HG03139 (cell line): ENCODE measurements at regions not wholly inside any gene's neighbourhood (a gene's known extent, or its start where the extent isn't known, plus 50 kb on each side); places are given as distances from the start of the nearest gene placed in this dataset.

Experiments
- ATAC-seq: cut with Tn5 transposase; IDR thresholded peaks from one replicate; pipeline ENCODE4 v1.9.1; 2021; ENCODE audit not compliant: unreplicated experiment

- ATAC-seq, result no peak
These were observed 313.1 kb upstream of the CLINT1 start for GRCh38 chr5:158172005-158172404.

GRCh38 chr5:158170534-158170933, 311.6 kb upstream of the CLINT1 start:
- no peak for ATAC-seq

GRCh38 chr5:158170060-158170459, 311.1 kb upstream of the CLINT1 start:
- no peak for ATAC-seq

DNA sequence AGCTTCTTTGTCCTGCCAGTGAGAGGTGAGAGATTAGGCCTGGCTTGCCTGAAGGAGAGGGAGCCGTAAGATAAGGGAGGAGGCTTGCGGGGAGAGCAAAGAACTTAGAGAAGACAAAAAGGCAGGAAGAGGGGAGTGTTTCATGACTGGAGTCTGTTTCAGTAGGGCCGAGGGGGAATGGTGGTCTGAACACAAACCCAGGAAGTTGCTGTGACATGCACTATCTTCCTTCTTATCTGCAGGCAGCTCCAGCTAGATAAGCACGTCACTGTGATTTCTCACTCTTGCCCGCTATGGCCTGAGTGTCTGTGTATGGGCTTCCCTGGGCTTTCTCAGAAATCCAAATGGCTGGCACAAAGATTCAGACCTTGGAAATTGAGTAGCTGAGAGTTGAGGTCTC, 307.5 kb upstream of the CLINT1 start:
- no peak for ATAC-seq

- ATAC-seq, result no peak
These were observed 306.7 kb upstream of the CLINT1 start for GRCh38 chr5:158165647-158166046.

- ATAC-seq, result no peak
These were observed 305.5 kb upstream of the CLINT1 start for GRCh38 chr5:158164296-158165047.

DNA sequence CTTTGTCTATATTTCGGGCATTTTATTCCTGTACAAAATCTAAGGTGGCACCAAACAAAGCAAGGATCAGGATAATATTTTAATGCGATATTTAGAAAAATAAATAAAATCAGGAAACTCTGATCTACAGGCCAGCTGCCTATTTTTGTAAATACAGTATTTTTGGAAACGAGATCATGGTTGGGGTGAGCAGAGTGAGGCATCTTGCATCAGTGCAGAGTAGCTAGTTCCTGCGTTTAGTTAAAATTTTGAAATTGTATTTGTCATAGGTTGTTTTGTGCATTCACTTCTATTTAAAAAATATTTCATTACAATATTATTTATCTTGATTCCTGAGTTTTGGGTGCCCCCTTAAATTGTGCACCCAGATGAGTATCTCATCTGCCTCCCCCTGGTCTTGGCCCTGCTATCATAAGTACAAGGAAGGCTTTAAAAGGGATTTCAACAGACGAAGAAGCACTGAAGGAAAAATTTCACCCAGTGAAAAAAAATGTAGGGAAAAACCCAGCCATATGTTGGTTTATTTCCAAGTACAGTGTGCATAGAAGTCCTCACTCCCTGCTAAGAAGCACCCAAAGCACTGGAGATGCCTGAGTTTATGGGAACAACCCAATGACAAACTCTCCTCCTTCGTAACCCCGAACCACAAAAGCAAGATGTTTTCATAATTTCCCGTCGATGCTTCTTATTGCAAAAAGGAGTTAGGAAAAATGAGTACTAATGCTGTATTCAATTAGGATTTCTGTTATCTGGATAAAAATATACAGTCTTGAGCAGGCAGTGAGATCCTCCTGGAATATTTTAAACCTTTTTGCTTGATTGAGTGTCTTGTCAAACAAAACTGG, 304.7 kb upstream of the CLINT1 start:
- no peak for ATAC-seq

GRCh38 chr5:158162479-158163034, 303.6 kb upstream of the CLINT1 start:
- ATAC-seq, result no peak

DNA sequence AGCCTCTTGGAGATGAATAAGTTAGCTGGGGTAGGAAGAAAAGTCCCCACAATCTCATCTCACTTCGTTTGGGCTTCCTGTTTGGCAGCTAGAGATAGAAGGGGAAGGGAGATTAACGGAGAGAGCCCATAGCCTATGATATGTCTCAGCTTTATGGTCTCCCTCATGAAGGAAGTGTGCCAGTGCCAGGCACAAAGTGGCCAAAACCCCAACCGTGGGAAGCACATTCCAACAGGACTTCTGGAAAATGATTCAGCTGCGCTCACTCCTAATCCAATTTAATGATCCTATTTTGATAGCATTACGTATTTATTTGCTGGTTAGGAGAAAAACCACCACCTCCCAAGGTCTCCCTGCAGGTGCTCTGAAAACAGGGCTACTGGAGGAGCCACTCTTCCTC, 303.1 kb upstream of the CLINT1 start:
- no peak for ATAC-seq

DNA sequence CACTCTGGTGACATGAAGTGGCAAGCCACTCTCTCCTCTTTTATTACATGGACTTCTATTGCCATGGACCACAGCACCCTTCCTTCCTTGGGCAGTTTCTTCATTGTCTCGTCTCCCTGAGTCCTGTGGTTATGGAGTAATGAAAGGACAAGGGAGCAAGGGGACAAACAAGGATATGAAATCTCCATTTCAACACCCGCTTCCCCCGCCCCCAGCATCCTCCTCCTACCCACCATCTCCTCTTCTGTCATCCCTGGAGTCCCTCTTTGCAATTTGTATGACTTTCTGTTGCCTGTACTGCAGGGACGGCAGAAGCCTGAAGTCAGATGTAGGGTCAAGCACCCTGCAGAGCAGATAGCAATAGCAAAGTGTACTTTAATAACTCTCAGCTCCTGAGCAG, 300.7 kb upstream of the CLINT1 start:
- no peak for ATAC-seq

DNA sequence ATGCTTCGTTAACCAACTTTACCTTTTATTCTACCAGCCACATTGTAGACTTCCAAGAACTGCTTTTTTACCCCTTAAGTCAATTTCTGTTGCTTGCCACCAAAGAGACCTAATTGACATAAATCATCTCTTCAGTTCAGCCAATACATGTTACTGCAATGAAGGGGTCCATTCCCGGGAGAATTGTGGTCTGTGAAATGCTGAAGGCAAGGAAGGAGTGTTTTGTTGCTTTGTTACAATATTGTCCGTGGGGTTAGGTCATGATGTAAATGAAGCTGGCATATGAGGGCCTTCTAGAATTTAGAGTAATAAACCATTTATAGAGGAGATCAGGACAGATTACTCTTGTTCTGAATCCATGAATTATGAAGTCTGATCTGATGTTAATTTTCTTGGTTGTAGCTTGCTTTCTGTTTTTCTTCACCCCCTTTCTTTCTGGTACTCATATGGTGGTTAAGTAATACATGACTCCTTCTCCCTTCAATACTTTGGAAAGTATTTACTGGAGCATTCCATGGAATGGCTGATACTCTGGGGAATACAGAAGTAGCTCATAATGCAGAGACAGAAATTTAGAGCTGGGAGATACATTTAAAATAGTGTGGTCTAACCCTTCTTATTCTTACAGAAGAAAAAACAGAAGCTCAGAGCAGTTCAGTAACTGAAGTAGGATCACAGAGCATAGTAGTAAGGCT, 297.0 kb upstream of the CLINT1 start:
- no peak for ATAC-seq

DNA sequence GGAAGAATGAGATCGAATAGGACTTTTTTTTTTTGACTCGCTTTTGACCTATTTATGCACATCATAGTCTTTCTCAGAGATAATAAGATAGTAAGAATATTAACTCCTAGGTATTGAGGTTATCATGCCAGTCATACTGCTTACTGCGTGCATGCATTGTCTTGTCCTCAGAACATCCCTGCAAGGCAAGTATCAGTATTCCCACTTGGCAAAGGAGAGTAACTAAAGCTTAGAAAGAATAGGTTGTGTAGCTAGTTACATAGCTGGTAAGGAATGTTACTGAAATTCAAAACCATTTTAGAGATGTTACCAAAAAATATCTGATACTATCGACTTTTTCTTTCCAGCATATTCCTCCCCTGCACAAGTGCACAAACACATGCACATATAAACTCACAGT, 296.1 kb upstream of the CLINT1 start:
- no peak for ATAC-seq

DNA sequence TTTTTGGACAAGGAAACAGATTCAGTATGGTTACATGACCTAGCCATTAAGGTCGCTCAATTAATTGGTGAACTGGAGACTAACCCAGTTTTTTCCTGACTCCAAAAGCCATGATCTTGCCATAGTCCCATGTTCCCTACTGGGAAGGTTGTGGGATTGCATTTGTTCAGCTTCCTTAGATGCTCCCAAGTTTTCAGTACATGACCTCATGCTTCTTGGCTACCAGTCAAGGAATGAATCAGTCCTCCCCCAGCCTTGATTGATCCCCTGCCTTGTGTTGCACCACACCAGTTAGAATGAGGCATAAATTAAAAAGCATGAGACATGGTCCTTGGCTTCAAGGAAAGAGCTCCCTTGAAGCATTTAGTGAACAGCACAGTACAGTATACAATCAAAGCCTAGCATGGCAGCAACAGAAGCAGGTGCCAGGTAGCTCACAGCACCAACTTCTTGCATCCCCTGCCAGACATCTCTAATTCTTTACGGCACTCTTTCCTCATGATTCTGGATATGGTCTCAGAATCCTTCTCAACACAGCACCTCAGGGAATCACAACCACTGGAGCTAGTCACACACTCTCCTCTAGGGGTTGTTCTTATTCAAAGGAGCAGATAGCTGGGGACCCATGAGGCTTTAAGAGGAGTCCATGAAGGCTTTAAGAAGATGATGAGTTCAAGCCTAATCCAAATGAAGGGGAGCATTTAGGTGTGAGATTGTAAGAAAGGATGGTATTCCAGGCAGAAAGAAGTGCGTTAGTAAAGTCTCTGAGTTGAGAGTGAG, 295.5 kb upstream of the CLINT1 start:
- no peak for ATAC-seq

- ATAC-seq, result no peak
These were observed 294.6 kb upstream of the CLINT1 start for GRCh38 chr5:158153508-158153907.

GRCh38 chr5:158152136-158152535, 293.2 kb upstream of the CLINT1 start:
- no peak for ATAC-seq

- ATAC-seq, result no peak
These were observed 288.3 kb upstream of the CLINT1 start for GRCh38 chr5:158147227-158147626.

GRCh38 chr5:158145827-158146226, 286.9 kb upstream of the CLINT1 start:
- ATAC-seq, result no peak

DNA sequence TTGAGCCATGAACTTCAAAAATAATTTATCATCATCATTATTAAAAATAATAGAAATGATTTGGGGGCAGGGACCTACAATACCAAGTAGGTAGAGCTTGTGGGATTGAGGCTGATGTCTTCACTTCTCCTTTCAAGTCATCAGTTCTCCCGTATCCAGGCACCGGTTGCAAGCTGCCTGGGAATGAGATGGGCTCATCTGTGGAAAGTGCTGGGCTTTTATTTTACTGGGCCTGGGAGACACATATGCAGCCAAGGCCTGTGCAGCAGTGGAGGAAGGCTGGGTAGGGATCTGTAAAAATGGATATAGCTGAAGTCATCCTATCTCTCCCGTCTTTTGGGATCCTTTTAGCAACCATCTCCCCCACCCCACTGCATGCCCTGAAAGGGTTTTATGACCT, 284.1 kb upstream of the CLINT1 start:
- no peak for ATAC-seq

DNA sequence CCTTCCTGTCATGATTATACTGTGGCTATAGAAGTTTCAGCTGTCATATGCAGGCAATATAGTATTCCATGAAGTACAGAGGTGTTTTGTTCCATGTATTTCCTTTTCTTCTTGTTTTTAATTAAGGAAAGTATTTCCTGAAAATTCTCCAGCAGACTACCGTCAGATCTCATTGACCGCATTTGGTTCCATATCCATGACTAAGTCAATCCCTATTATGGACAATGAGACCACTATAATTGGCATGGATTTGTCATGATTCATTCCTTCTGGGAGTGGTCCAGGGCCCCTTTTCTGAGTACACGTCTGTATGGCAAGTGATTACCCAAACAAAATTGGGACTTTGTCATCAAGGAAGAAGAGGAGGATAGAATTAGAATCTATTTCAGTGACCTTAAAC, 283.2 kb upstream of the CLINT1 start:
- ATAC-seq, result no peak

DNA sequence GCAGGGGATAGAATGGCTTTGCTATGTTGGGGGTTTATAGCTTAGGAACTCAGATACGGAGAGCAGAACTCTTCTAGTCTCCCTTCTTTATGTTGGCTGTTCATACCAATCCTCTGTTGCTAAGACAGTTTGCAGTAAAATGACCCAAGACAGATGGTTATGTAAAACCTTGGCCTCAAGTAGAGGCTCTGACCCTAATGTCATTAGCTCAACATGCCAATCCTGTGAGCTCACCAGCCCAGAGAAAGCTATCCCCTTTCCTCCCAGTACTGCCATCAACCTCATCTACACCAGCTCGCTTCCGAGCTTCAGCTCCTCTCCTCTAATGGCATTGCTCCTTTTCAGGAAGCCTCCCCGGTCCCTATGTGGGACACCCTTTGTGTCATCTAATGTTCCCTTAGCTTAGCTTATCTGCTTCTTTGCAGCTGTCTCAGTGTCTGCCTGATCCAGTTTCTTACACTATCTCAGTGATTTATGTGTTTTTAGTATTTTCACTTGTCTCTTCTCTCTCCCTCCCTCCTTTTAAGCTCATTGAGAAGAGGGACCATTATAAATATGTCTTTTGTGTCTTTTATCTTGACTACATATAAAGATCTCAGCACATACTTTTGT, 281.3 kb upstream of the CLINT1 start:
- ATAC-seq, result no peak
